Activated T-cell treated with anti-CD3 and anti-CD28 coated beads, Interleukin-2, amount 50 U/mL, for 24 hours (primary cell): ENCODE measurements at regions not wholly inside any gene's neighbourhood (a gene's known extent, or its start where the extent isn't known, plus 50 kb on each side); places are given as distances from the start of the nearest gene placed in this dataset.
A peak's percentile ranks its signal among the peaks of the same experiment; 100 is the strongest.

ENCODE experiments used
- DNase-seq: peaks from one replicate; pipeline ENCODE4 v3.0.0-alpha.2; 2020
- H3K27ac Mint-ChIP-seq: 2 replicates; pipeline ENCODE4 v1.8.0; 2020; ENCODE audit warnings: mild to moderate bottlenecking, mixed read lengths
- H3K27me3 Mint-ChIP-seq: 2 replicates; pipeline ENCODE4 v1.8.0; 2020; ENCODE audit warnings: mixed read lengths
- H3K36me3 Mint-ChIP-seq: 2 replicates; pipeline ENCODE4 v1.8.0; 2020; ENCODE audit warnings: low read depth, mixed read lengths
- H3K4me1 Mint-ChIP-seq: 2 replicates; pipeline ENCODE4 v1.8.0; 2020; ENCODE audit warnings: low read depth, mixed read lengths
- H3K4me3 Mint-ChIP-seq: 2 replicates; pipeline ENCODE4 v1.8.0; 2020; ENCODE audit warnings: mild to moderate bottlenecking, moderate library complexity, mixed read lengths
- H3K9me3 Mint-ChIP-seq: 2 replicates; pipeline ENCODE4 v1.8.0; 2020; ENCODE audit warnings: mixed read lengths

DNA sequence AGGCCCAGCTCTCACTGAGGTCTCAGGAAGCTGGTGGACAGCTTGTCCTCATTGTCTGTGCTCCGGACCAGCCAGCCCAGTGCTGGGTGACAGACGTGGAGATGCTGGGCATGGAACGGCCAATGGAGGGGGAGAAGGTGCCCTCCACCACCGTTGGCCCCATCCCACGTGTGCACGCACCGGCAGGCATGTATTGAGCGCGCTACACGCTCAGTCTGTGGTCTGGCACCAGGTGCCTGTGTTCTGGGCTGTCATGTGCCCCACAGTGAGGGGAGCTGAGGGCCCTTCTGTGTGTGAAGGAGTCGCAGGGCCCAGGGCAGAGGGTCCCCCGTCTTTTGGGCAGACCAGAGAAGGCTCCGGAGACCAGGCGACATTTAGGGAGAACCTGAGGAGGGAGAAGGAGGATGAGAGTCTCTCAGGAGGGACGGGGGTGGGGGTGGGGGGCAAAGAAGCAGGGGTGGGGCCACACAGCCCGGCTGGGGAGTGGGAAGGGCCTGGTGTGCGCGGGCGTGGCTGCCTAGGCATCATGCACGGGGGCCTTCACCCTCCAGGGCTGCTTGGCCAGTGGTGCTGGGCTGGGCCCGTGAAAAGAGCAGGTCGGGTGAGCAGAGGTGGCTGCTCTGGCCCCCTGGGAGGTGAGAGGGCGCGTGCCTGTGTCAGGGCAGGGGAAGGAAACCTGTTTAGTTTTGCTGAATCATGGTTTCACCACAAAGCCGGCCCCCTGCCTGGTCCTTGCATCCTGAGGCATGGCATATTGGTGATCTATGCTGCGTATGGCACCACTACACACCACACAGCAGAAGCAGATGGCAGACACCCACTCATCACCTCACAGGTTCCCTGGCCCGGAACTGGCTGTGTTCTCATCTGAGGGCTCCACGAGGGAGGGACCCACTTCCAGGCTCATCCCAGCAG lies 86.7 kb upstream of the TTC34 start:
- Mint-ChIP-seq H3K4me1 (peaks cover 3% of the 10 kb centered on the region), H3K27ac (peak overlapping the region; percentile 40), H3K4me3 (no peak overlapping the region), H3K36me3 (no peaks in the 10 kb centered on the region), H3K9me3 (no peaks in the 10 kb centered on the region), H3K27me3 (peaks cover 21% of the 10 kb centered on the region)
- DNase-seq: no peak

DNA sequence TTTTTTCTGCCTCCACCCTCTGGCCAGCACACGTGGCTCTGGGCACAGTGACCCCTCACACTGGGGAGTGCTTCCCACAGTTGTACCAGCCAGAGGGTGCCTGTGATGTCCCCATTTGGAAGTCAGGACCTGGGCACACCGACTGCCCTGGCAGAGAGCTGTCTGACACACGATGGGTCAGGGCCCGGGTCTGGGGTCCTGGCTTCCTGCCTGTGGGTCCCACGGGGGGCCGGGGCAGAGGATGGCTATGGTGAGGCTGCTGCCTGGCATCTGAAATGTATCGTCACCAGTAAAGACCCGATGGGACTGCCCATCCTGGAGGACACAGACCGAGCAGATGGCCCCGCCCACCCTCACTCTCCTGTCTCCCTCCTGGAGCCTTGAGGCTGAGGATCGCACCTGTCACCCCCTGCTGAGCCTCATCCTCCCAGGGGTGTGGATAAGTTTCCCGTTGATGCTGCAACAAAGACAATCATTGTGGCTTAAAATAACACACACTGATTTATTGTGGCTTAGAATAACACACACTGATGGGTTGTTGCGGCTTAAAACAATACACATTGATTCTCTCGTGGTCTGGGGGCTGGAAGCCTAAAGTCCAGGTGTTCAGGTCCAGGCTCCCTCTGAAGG lies 88.8 kb upstream of the TTC34 start:
- no peak overlapping the region for H3K27ac Mint-ChIP-seq
- no peak overlapping the region for H3K4me3 Mint-ChIP-seq
- peaks cover 10% of the 10 kb centered on the region for H3K4me1 Mint-ChIP-seq
- no peaks in the 10 kb centered on the region for H3K36me3 Mint-ChIP-seq
- no peaks in the 10 kb centered on the region for H3K9me3 Mint-ChIP-seq
- DNase-seq: no peak
- H3K27me3 Mint-ChIP-seq: peaks cover 21% of the 10 kb centered on the region

DNA sequence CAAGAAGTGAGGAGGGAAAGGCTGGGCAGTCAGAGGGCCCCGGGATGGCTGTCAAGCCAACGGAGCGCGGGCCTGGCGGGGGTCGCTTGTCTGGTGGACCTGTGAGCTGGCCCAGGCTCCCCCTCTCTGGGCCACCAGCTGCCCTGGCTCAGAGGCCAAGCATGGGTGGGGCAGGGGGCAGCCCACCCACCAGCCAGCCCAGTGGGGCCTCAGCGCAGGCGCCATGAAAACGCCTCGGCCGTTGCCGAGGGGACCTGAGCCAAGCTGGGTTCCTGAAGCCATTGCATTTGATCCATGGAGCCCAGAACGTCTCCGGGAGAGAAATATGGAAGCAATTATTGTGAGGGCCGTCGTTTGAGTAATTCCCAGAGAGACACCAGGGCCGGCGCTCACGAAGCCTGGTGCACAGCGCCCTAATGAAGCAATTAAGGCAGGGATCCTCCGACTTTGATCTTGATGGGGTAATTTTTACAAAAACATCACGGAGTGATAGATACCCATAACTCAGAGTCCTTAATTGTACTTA lies 90.5 kb upstream of the TTC34 start:
- H3K9me3 Mint-ChIP-seq: peaks cover 6% of the 10 kb centered on the region
- DNase-seq: no peak
- no peak overlapping the region for H3K4me3 Mint-ChIP-seq
- H3K27ac Mint-ChIP-seq: no peak overlapping the region
- H3K36me3 Mint-ChIP-seq: no peaks in the 10 kb centered on the region
- peaks cover 10% of the 10 kb centered on the region for H3K4me1 Mint-ChIP-seq
- peaks cover 14% of the 10 kb centered on the region for H3K27me3 Mint-ChIP-seq

DNA sequence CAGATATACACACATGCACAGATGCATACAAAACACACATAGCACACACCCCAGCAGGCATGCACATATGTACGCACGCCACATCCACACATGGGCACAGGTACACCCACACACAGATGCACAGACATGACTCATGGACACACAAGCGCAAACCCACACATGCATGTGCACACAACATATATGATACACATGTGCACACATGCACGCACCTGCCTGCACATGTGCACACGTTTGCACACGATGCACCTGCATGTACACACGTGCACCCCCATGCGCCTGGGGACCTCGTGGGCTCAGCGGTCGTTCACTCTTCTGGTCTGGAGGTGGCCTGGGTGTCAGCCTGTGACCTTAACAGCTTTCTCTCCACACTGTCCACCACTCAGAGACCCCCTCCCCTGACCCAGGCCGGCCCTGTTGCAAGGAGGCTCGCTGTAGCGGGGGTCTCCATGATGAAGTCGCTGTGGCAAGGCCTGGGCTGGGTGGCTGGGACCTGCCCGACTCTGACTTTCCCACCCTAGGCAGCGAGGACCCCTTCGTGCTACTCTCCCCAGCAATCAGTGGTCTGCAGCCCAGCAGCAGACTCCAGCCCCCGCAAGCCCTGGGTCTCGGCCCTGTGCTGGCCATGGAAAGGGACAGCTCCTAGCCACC lies 92.1 kb upstream of the TTC34 start:
- no peak for DNase-seq
- Mint-ChIP-seq H3K27me3 (peaks cover 5% of the 10 kb centered on the region), H3K4me1 (peaks cover 9% of the 10 kb centered on the region), H3K4me3 (no peak overlapping the region), H3K9me3 (peaks cover 6% of the 10 kb centered on the region), H3K27ac (no peak overlapping the region), H3K36me3 (no peaks in the 10 kb centered on the region)

DNA sequence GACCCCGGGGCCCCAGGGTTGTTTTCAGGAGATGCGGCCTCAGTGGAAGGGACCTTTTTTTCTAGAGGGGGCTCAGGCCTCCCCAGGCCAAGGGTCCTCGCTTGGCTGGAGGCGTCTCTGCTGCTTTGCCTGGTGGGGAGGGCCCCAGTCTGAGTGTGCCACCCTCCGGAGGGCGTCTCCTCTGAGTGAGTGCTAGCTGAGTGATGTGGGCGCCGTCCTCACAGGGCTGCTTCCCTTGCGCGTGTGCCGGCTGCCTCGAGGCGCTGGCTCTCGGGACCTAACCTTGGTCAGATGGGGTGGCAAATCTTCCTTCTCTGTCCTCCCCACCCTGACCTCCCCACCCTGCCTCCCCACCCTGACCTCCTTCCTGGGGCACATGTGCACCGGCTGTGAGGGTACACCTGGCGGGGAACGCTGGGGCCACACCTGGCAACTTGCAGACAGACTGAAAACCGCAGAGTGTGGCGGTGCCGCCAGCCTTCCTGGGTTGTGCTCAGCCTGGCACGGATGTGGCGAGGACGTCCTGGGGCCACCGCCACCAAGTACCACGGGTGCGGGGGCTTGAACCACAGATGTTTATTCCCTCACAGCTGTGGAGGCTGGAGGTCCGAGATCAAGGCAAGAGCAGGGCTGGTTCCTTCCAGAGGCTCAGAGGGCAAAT lies 93.0 kb upstream of the TTC34 start:
- peak; percentile 35 for DNase-seq
- Mint-ChIP-seq H3K27me3 (no peaks in the 10 kb centered on the region), H3K4me3 (no peak overlapping the region), H3K9me3 (peaks cover 6% of the 10 kb centered on the region), H3K36me3 (no peaks in the 10 kb centered on the region), H3K27ac (no peak overlapping the region), H3K4me1 (peaks cover 7% of the 10 kb centered on the region)

DNA sequence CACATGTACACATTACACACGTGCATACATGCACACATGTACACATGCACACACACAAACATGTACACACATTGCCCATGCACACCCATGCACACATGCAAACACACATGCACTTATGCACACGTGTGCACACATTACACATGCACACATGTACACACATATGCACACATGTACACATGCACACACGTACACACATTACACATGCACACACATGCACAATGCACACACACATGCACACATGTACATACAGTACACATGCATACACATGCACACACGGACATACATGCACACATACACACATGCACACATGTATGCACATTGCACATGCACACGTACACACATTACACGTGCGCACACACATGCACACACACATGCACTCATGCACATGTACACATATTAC lies 95.3 kb upstream of the TTC34 start:
- Mint-ChIP-seq H3K4me3 (no peak overlapping the region), H3K9me3 (peaks cover 6% of the 10 kb centered on the region), H3K36me3 (no peaks in the 10 kb centered on the region), H3K27ac (no peak overlapping the region), H3K4me1 (peaks cover 7% of the 10 kb centered on the region), H3K27me3 (no peaks in the 10 kb centered on the region)
- no peak for DNase-seq

DNA sequence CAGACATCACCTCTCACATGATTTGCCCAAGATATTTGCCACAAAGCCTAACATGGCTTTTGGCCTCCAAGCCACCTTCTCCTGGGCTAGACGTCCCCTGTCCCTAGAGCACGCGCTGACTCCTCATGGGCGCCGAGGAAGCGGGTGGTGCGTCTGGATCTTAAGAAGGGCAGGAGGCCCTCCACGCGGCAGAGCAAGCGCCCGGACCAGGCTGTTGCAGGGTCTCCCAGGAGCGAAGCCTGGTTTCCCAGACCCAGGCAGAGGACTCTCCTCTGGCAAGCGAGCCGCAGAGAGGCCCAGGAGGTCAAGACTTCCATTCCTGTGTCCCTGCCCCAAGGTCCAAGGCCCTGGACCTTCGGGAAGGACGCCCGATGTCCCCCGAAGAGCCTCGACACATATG lies 101.7 kb upstream of the TTC34 start:
- Mint-ChIP-seq H3K27me3 (no peaks in the 10 kb centered on the region), H3K9me3 (no peaks in the 10 kb centered on the region), H3K36me3 (no peaks in the 10 kb centered on the region), H3K4me3 (no peak overlapping the region), H3K4me1 (no peaks in the 10 kb centered on the region), H3K27ac (no peak overlapping the region)
- DNase-seq: no peak

DNA sequence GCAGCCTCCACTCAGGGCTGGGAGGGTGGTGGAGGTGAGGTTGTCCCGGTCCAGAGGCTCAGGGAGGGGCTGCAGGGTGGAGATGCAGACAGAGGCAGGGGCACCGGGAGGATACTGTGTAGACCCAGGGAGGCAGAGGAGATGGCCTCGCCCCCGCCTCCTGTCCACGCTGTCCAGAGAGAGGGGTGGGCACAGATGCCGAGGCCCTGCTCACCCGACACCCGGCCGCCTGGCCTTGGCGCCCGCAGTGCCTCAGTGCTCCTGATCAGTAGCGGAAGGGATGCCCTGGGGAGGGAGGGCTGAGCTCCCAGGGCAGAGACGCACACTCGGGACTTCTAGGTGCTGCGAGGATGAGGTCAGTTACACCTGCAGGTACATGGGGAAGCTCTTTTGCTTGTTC lies 102.7 kb upstream of the TTC34 start:
- DNase-seq: no peak

DNA sequence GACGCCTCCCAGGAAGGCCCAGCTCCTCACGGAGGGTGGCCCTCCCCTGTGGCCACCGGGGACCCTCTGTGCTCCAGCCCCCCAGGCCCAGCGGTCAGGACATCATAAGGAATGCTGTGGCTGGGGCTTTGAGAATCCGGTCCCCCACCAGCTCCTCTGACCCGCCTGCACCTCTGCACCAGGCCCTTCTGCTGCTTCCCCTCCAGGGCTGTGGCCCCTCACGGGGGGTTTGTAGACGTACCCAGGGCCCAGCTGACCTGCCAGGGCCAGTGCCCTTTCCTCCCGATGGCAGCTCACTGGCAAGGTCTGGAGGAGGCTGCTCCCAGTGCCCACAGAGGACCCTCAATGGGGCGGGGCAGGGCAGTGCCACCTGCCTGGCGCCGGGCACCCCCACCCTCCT lies 103.9 kb upstream of the TTC34 start:
- H3K36me3 Mint-ChIP-seq: no peaks in the 10 kb centered on the region
- DNase-seq: no peak
- no peaks in the 10 kb centered on the region for H3K4me1 Mint-ChIP-seq
- no peaks in the 10 kb centered on the region for H3K27me3 Mint-ChIP-seq
- H3K27ac Mint-ChIP-seq: no peak overlapping the region
- H3K9me3 Mint-ChIP-seq: no peaks in the 10 kb centered on the region
- no peak overlapping the region for H3K4me3 Mint-ChIP-seq

More for the DNA sequence above, 102.7 kb upstream of the TTC34 start:
- no peak overlapping the region for H3K4me3 Mint-ChIP-seq
- H3K36me3 Mint-ChIP-seq: no peaks in the 10 kb centered on the region
- no peaks in the 10 kb centered on the region for H3K9me3 Mint-ChIP-seq
- no peak overlapping the region for H3K27ac Mint-ChIP-seq
- H3K4me1 Mint-ChIP-seq: no peaks in the 10 kb centered on the region
- no peaks in the 10 kb centered on the region for H3K27me3 Mint-ChIP-seq

DNA sequence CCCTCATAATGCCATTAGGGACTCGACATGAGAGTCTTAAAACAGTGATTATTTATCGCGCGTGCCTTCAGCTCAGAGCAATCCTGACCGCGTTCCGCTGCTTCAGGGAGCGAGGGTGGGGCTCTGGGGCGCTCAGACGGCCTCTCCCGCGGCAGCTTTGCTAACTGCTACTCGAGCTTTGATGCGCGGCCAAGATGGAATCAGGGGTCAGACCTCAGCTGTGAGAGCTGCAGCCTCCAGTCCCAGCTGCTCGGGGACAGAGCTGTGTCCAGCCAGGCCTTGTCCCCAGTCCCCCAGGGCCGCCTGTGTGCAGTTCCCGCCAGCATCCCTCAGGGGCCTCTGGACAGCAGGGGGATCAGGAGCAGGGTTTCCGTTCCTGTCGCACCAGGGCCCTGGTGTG lies 104.6 kb upstream of the TTC34 start:
- Mint-ChIP-seq H3K36me3 (no peaks in the 10 kb centered on the region), H3K4me3 (no peak overlapping the region), H3K4me1 (no peaks in the 10 kb centered on the region), H3K27ac (no peak overlapping the region), H3K27me3 (no peaks in the 10 kb centered on the region), H3K9me3 (no peaks in the 10 kb centered on the region)
- no peak for DNase-seq

DNA sequence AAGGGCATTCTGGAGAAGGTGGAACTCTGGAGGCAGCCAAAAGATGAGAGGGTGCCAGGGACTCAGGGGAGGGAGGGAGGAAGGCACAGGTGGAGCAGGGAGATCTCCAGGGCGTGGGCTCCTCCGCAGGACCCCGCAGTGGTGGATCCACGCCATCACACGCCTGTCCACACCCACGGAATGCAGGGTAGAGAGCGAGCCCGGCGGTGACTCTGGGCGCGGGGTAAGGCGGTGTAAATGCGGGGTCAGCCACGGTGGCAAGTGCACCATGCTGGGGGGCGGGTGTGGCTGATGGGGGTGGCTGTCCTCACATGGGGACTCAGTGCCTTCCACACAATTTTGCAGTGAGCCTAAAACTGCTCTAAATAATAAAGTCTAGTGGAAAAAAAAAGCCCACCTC lies 105.1 kb upstream of the TTC34 start:
- no peaks in the 10 kb centered on the region for H3K36me3 Mint-ChIP-seq
- no peak overlapping the region for H3K27ac Mint-ChIP-seq
- no peak for DNase-seq
- no peaks in the 10 kb centered on the region for H3K9me3 Mint-ChIP-seq
- H3K4me1 Mint-ChIP-seq: no peaks in the 10 kb centered on the region
- no peaks in the 10 kb centered on the region for H3K27me3 Mint-ChIP-seq
- H3K4me3 Mint-ChIP-seq: no peak overlapping the region

DNA sequence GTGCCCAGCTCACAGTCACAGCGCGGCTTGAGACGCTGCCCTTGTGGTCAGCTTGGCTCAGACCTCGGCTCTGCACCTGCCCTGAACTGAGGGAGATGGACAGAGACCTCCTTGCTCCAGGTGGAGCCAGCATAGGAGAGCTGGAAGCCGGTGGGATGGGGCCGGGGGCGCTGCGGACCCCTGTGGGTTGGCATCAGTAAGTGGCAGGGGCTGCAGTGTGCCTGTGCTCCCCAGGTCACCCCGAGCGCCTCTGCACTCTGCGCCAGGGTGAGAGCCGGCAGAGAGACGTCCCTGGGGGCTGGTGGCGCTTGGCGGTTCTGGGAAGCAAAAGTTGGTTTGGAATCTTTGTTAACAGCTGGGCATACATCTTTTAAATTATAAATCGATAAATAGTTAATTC lies 105.6 kb upstream of the TTC34 start:
- Mint-ChIP-seq H3K4me3 (no peak overlapping the region), H3K36me3 (no peaks in the 10 kb centered on the region), H3K27ac (no peak overlapping the region), H3K27me3 (no peaks in the 10 kb centered on the region), H3K4me1 (no peaks in the 10 kb centered on the region), H3K9me3 (no peaks in the 10 kb centered on the region)
- DNase-seq: no peak

DNA sequence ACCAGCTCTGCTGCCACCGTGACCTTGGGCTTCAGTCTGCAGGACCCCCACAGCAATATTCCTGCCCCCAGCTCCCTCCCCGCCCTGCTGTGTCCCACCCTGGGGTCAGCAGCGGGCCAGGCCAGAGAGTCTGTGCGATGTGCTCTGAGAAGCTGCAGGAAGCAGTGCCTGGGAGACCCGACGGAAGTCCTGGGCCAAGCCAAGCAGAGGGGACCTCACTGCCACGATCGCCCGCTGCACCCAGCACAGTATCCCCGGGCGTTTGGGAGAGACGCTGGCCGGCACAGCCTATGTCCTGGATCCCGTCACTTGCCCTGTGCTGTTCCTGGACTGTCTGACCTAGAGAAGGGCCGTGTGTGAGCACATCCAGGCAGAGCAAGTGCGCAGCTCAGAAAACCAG lies 106.6 kb upstream of the TTC34 start:
- Mint-ChIP-seq H3K27ac (no peak overlapping the region), H3K9me3 (no peaks in the 10 kb centered on the region), H3K4me3 (no peak overlapping the region), H3K4me1 (no peaks in the 10 kb centered on the region), H3K36me3 (no peaks in the 10 kb centered on the region), H3K27me3 (no peaks in the 10 kb centered on the region)
- no peak for DNase-seq

DNA sequence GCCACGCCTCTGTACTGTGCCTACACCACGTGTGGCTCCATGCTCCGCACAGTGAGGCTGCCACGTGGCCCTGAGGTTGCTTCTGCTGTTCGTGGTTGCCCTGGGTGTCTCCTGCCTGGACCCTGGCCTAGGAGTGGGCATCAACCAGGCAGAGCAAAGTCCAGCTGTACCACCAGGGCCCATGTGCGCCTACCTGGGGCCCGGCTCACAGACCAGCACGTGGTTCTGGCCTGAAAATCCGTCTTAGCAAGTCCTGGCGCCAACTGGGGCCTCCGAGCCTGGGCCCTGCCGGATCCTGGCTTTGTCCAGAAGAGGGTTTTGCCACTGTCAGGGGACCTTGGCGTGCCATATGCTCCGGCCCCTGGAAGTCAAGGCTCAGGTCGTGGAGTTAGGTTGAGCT lies 107.1 kb upstream of the TTC34 start:
- Mint-ChIP-seq H3K27me3 (no peaks in the 10 kb centered on the region), H3K4me3 (no peak overlapping the region), H3K4me1 (no peaks in the 10 kb centered on the region), H3K27ac (no peak overlapping the region), H3K36me3 (no peaks in the 10 kb centered on the region), H3K9me3 (no peaks in the 10 kb centered on the region)
- DNase-seq: no peak
